ENCODE measurements at regions not wholly inside any gene's neighbourhood (a gene's known extent, or its start where the extent isn't known, plus 50 kb on each side); places are given as distances from the start of the nearest gene placed in this dataset.

DNA sequence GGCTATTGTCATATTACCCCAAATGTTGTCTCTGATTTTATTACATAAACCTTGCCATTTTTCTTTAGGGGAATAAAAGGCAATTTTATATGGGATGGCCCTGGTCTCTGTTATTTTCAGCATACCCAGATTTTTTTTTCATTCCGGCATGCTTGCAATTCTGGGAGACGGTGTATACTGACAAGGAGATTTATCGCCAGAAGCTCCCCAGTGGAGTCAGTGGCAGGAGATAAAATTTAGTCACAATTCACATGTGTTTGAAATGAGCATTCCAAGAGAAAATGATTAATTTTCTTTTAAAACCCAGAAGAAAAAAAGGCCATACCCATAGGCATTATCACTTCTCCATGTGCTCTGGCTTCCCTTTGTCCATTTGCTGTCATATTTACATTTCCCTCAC, 250.8 kb upstream of the RSPO3 start:
- TF ChIP-seq CTCF (IDR thresholded peaks at IDR 0.05) (no peak), POLR2A (IDR thresholded peaks at IDR 0.05) (no peak)
